ENCODE measurements at regions not wholly inside any gene's neighbourhood (a gene's known extent, or its start where the extent isn't known, plus 50 kb on each side); places are given as distances from the start of the nearest gene placed in this dataset.
A peak's percentile ranks its signal among the peaks of the same experiment; 100 is the strongest.

GRCh38 chr16:66008136-66008535 lies 358.4 kb upstream of the CDH5 start:
- no peaks in the 10 kb centered on the region for H3K9me3 ChIP-seq (ENCODE audit: severe bottlenecking)
- H3K4me3 ChIP-seq (ENCODE audit: severe bottlenecking): no peak overlapping the region
- H3K27me3 ChIP-seq (ENCODE audit: insufficient read depth, poor library complexity, severe bottlenecking): no peaks in the 10 kb centered on the region
- H3K36me3 ChIP-seq (ENCODE audit: low read depth): no peaks in the 10 kb centered on the region
- TF ChIP-seq CTCF (IDR thresholded peaks at IDR 0.05; ENCODE audit: poor library complexity, severe bottlenecking): no peak
- peak overlapping the region; percentile 14 for H3K27ac ChIP-seq (ENCODE audit: poor library complexity, severe bottlenecking)
- ATAC-seq (ENCODE audit: low read depth) (no peak), DNase-seq (ENCODE audit: low spot score) (no peak)
- H3K4me1 ChIP-seq (ENCODE audit: insufficient read depth, poor library complexity, severe bottlenecking): peaks cover 10% of the 10 kb centered on the region

GRCh38 chr16:66007717-66008116 lies 358.8 kb upstream of the CDH5 start:
- no peak for TF ChIP-seq CTCF (IDR thresholded peaks at IDR 0.05; ENCODE audit: poor library complexity, severe bottlenecking)
- H3K27me3 ChIP-seq (ENCODE audit: insufficient read depth, poor library complexity, severe bottlenecking): no peaks in the 10 kb centered on the region
- H3K9me3 ChIP-seq (ENCODE audit: severe bottlenecking): no peaks in the 10 kb centered on the region
- no peak overlapping the region for H3K4me3 ChIP-seq (ENCODE audit: severe bottlenecking)
- H3K27ac ChIP-seq (ENCODE audit: poor library complexity, severe bottlenecking): peak overlapping the region; percentile 14
- H3K4me1 ChIP-seq (ENCODE audit: insufficient read depth, poor library complexity, severe bottlenecking): peaks cover 10% of the 10 kb centered on the region
- H3K36me3 ChIP-seq (ENCODE audit: low read depth): no peaks in the 10 kb centered on the region
- peak; percentile 67 for DNase-seq (ENCODE audit: low spot score)
- ATAC-seq (ENCODE audit: low read depth): peak; percentile 99

- DNase-seq (ENCODE audit: low spot score) (no peak), ATAC-seq (ENCODE audit: low read depth) (no peak)
- Histone ChIP-seq H3K9me3 (ENCODE audit: severe bottlenecking) (no peaks in the 10 kb centered on the region), H3K27me3 (ENCODE audit: insufficient read depth, poor library complexity, severe bottlenecking) (no peaks in the 10 kb centered on the region), H3K4me1 (ENCODE audit: insufficient read depth, poor library complexity, severe bottlenecking) (peaks cover 10% of the 10 kb centered on the region), H3K36me3 (ENCODE audit: low read depth) (no peaks in the 10 kb centered on the region), H3K4me3 (ENCODE audit: severe bottlenecking) (no peak overlapping the region), H3K27ac (ENCODE audit: poor library complexity, severe bottlenecking) (no peak overlapping the region)
- TF ChIP-seq CTCF (IDR thresholded peaks at IDR 0.05; ENCODE audit: poor library complexity, severe bottlenecking): no peak
Measured at GRCh38 chr16:66006485-66006884, 360.0 kb upstream of the CDH5 start.

GRCh38 chr16:66004699-66005098 lies 361.8 kb upstream of the CDH5 start:
- DNase-seq (ENCODE audit: low spot score) (no peak), ATAC-seq (ENCODE audit: low read depth) (no peak)
- H3K36me3 ChIP-seq (ENCODE audit: low read depth): no peaks in the 10 kb centered on the region
- no peak for TF ChIP-seq CTCF (IDR thresholded peaks at IDR 0.05; ENCODE audit: poor library complexity, severe bottlenecking)
- no peaks in the 10 kb centered on the region for H3K9me3 ChIP-seq (ENCODE audit: severe bottlenecking)
- no peak overlapping the region for H3K4me3 ChIP-seq (ENCODE audit: severe bottlenecking)
- H3K4me1 ChIP-seq (ENCODE audit: insufficient read depth, poor library complexity, severe bottlenecking): peaks cover 10% of the 10 kb centered on the region
- H3K27ac ChIP-seq (ENCODE audit: poor library complexity, severe bottlenecking): no peak overlapping the region
- H3K27me3 ChIP-seq (ENCODE audit: insufficient read depth, poor library complexity, severe bottlenecking): no peaks in the 10 kb centered on the region

GRCh38 chr16:66003201-66003600 lies 363.3 kb upstream of the CDH5 start:
- TF ChIP-seq CTCF (IDR thresholded peaks at IDR 0.05; ENCODE audit: poor library complexity, severe bottlenecking): no peak
- ATAC-seq (ENCODE audit: low read depth): no peak
- Histone ChIP-seq H3K36me3 (ENCODE audit: low read depth) (no peaks in the 10 kb centered on the region), H3K4me1 (ENCODE audit: insufficient read depth, poor library complexity, severe bottlenecking) (peaks cover 10% of the 10 kb centered on the region), H3K9me3 (ENCODE audit: severe bottlenecking) (no peaks in the 10 kb centered on the region), H3K27me3 (ENCODE audit: insufficient read depth, poor library complexity, severe bottlenecking) (no peaks in the 10 kb centered on the region), H3K4me3 (ENCODE audit: severe bottlenecking) (no peak overlapping the region), H3K27ac (ENCODE audit: poor library complexity, severe bottlenecking) (no peak overlapping the region)
- no peak for DNase-seq (ENCODE audit: low spot score)
